Naive thymus-derived CD4-positive, alpha-beta T cell (primary cell): ENCODE measurements at regions not wholly inside any gene's neighbourhood (a gene's known extent, or its start where the extent isn't known, plus 50 kb on each side); places are given as distances from the start of the nearest gene placed in this dataset.
"Not testable (repeated sequence)": the region's sequence is repeated elsewhere in the genome, so short reads cannot be mapped to it uniquely, and the experiment has no call there.

Source experiments
- ATAC-seq: fragments of 150-1000 bp; cut with Tn5 transposase; 2 replicates; pipeline ENCODE4 v1.10.0; 2021; ENCODE audit warnings: mild to moderate bottlenecking, moderate library complexity
- CTCF ChIA-PET: fragments of 350-600 bp; sonication (Branson Sonifier 250); formaldehyde crosslinking; loops from one replicate; lab custom pipeline; 2021; ENCODE audit warnings: antibody characterized with exemption; lab: Charles Lee
- POLR2A ChIA-PET: fragments of 350-600 bp; sonication (Branson Sonifier 250); formaldehyde crosslinking; loops from one replicate; lab custom pipeline; 2021; ENCODE audit warnings: antibody characterized with exemption, inconsistent platforms; lab: Charles Lee
- DNase-seq, 9 donors: peaks; one replicate each; pipeline versions ENCODE4 v3.0.0 to v3.0.0-alpha.2; 2020 to 2022; ENCODE audit warnings: mixed read lengths in 1 of 9
- H3K27ac ChIP-seq: one replicate; pipeline ENCODE4 v1.7.0; 2013; ENCODE audit warnings: mild to moderate bottlenecking, low read depth, low read length, moderate library complexity
- H3K27me3 ChIP-seq, 2 donors: one replicate each; pipeline ENCODE4 v1.7.0; 2013; ENCODE audit warnings: low read length in 2 of 2, mild to moderate bottlenecking in 2 of 2, moderate library complexity in 2 of 2; ENCODE audit not compliant: control insufficient read depth in 2 of 2, insufficient read depth in 2 of 2
- H3K36me3 ChIP-seq, 3 experiments: 1 replicate in 2 of 3; 2 replicates in 1 of 3; pipeline ENCODE4 v1.7.0; 2013; ENCODE audit warnings: low read length in 3 of 3, mild to moderate bottlenecking in 3 of 3, moderate library complexity in 1 of 3; ENCODE audit not compliant: insufficient read depth in 3 of 3, control insufficient read depth in 2 of 3
- H3K4me1 ChIP-seq, 2 donors: one replicate each; pipeline ENCODE4 v1.7.0; 2013; ENCODE audit warnings: low read length in 2 of 2, mild to moderate bottlenecking in 2 of 2, moderate library complexity in 1 of 2; ENCODE audit not compliant: control insufficient read depth in 2 of 2, insufficient read depth in 2 of 2
- H3K4me3 ChIP-seq: 2 replicates; pipeline ENCODE4 v1.7.0; 2013; ENCODE audit warnings: mild to moderate bottlenecking, low read length
- H3K9me3 ChIP-seq, 3 experiments: 1 replicate in 2 of 3; 2 replicates in 1 of 3; pipeline ENCODE4 v1.7.0; 2013; ENCODE audit warnings: low read length in 3 of 3; ENCODE audit not compliant: control insufficient read depth in 2 of 3
- H3K27ac Mint-ChIP-seq, 9 donors: one replicate each; pipeline ENCODE4 v1.8.0; 2020 to 2022; ENCODE audit warnings: mixed read lengths in 9 of 9, mild to moderate bottlenecking in 8 of 9, moderate library complexity in 5 of 9, inconsistent platforms in 2 of 9
- H3K27me3 Mint-ChIP-seq, 5 donors: one replicate each; pipeline ENCODE4 v1.8.0; 2021 to 2022; ENCODE audit warnings: mixed read lengths in 5 of 5, mild to moderate bottlenecking in 1 of 5
- H3K36me3 Mint-ChIP-seq, 5 donors: one replicate each; pipeline ENCODE4 v1.8.0; 2020 to 2022; ENCODE audit warnings: mixed read lengths in 5 of 5, mild to moderate bottlenecking in 3 of 5, inconsistent platforms in 1 of 5
- H3K4me1 Mint-ChIP-seq, 7 donors: one replicate each; pipeline ENCODE4 v1.8.0; 2020 to 2022; ENCODE audit warnings: mixed read lengths in 7 of 7, mild to moderate bottlenecking in 3 of 7, inconsistent platforms in 1 of 7
- H3K4me3 Mint-ChIP-seq, 10 donors: one replicate each; pipeline ENCODE4 v1.8.0; 2020 to 2022; ENCODE audit warnings: mild to moderate bottlenecking in 10 of 10, mixed read lengths in 10 of 10, moderate library complexity in 6 of 10, inconsistent platforms in 2 of 10
- H3K9me3 Mint-ChIP-seq, 11 donors: one replicate each; pipeline ENCODE4 v1.8.0; 2020 to 2022; ENCODE audit warnings: mixed read lengths in 11 of 11, mild to moderate bottlenecking in 4 of 11, inconsistent platforms in 1 of 11, moderate library complexity in 1 of 11
- intact Hi-C, 2 donors: fragments of 100-400 bp; cut with micrococcal nuclease; formaldehyde crosslinking; loops; one replicate each; pipeline ENCODE4 v1.15.1; 2023

DNA sequence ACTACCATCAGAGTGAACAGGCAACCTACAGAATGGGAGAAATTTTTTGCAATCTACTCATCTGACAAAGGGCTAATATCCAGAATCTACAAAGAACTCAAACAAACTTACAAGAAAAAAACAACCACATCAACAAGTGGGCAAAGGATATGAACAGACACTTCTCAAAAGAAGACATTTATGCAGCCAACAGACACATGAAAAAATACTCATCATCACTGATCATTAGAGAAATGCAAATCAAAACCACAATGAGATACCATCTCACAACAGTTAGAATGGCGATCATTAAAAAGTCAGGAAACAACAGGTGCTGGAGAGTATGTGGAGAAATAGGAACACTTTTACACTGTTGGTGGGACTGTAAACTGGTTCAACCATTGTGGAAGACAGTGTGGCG is 51.5 kb downstream of the TGIF2LX start:
- H3K27ac ChIP-seq, H3K27me3 ChIP-seq, DNase-seq, H3K27me3 Mint-ChIP-seq, ATAC-seq, H3K36me3 Mint-ChIP-seq, H3K4me3 ChIP-seq, H3K36me3 ChIP-seq, H3K9me3 Mint-ChIP-seq, H3K27ac Mint-ChIP-seq, H3K4me3 Mint-ChIP-seq, H3K9me3 ChIP-seq, H3K4me1 ChIP-seq, intact Hi-C loops, CTCF ChIA-PET, POLR2A ChIA-PET, H3K4me1 Mint-ChIP-seq: not testable (repeated sequence)

- Mint-ChIP-seq H3K4me1 (no peaks in the 10 kb centered on the region), H3K4me3 (no peak overlapping the region), H3K36me3 (no peaks in the 10 kb centered on the region), H3K9me3 (peaks cover 0 to 18% (median 1%) of the 10 kb centered on the region in 11 donors), H3K27ac (no peak overlapping the region), H3K27me3 (no peaks in the 10 kb centered on the region)
- Histone ChIP-seq H3K27ac (no peak overlapping the region), H3K27me3 (no peaks in the 10 kb centered on the region), H3K36me3 (no peaks in the 10 kb centered on the region), H3K4me3 (no peak overlapping the region), H3K4me1 (no peaks in the 10 kb centered on the region), H3K9me3 (no peaks in the 10 kb centered on the region)
- ChIA-PET CTCF (no interaction called here), POLR2A (no interaction called here)
- ATAC-seq (no peak), DNase-seq (no peak)
- intact Hi-C loops = loop anchor here in 1 of 2 donors (2.0 kb wide), 1 partner anchor 68 kb away; no protein-coding TSS in a partner anchor
Observed at GRCh38 chrX:90012395-90012794, 90.7 kb downstream of the TGIF2LX start.

GRCh38 chrX:90026730-90027129 is 105.0 kb downstream of the TGIF2LX start:
- CTCF ChIA-PET = no interaction called here
- intact Hi-C loops = no loop called here
- POLR2A ChIA-PET = no interaction called here
- Histone ChIP-seq H3K9me3 (no peaks in the 10 kb centered on the region), H3K36me3 (no peaks in the 10 kb centered on the region), H3K4me1 (no peaks in the 10 kb centered on the region), H3K27ac (no peak overlapping the region), H3K4me3 (no peak overlapping the region), H3K27me3 (no peaks in the 10 kb centered on the region)
- H3K27ac Mint-ChIP-seq = no peak overlapping the region
- no peaks in the 10 kb centered on the region for H3K36me3 Mint-ChIP-seq
- no peaks in the 10 kb centered on the region for H3K4me1 Mint-ChIP-seq
- H3K27me3 Mint-ChIP-seq = no peaks in the 10 kb centered on the region
- DNase-seq (no peak), ATAC-seq (no peak)
- peaks cover 0 to 11% (median 0%) of the 10 kb centered on the region in 11 donors for H3K9me3 Mint-ChIP-seq
- H3K4me3 Mint-ChIP-seq = no peak overlapping the region

DNA sequence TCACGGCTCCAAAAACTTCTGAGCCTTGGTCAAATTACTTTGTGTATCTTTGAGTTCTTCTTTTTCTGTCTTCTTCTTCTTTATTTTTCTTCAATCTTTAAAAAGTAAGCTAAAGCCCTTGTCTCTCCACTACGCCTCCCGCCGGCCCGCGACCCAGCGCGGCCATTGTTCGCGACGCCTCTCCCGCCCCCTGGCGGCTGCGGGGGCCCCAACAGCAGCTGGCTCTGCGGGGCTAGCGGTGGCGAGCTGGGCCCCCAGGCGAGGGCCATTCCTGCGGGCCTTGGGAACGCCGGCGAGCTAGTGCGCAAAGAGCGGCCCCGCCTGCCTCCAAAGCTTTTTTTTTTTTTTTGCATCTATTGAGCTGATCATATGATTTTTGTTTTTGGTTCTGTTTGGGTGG is 119.1 kb downstream of the TGIF2LX start:
- no peaks in the 10 kb centered on the region for H3K4me1 ChIP-seq
- DNase-seq (no peak), ATAC-seq (no peak)
- no peak overlapping the region for H3K4me3 ChIP-seq
- no peaks in the 10 kb centered on the region for H3K4me1 Mint-ChIP-seq
- ChIA-PET CTCF (no interaction called here), POLR2A (no interaction called here)
- intact Hi-C loops = no loop called here
- no peaks in the 10 kb centered on the region for H3K36me3 Mint-ChIP-seq
- H3K27me3 Mint-ChIP-seq = no peaks in the 10 kb centered on the region
- H3K9me3 Mint-ChIP-seq = peaks cover 0 to 4% (median 0%) of the 10 kb centered on the region in 11 donors
- H3K27me3 ChIP-seq = no peaks in the 10 kb centered on the region
- H3K36me3 ChIP-seq = no peaks in the 10 kb centered on the region
- H3K4me3 Mint-ChIP-seq = no peak overlapping the region
- no peak overlapping the region for H3K27ac Mint-ChIP-seq
- H3K27ac ChIP-seq = no peak overlapping the region
- peaks cover 0 to 3% (median 0%) of the 10 kb centered on the region in 3 experiments for H3K9me3 ChIP-seq
